ENCODE measurements at regions not wholly inside any gene's neighbourhood (a gene's known extent, or its start where the extent isn't known, plus 50 kb on each side); places are given as distances from the start of the nearest gene placed in this dataset.

GRCh38 chr6:12223383-12223782 is 66.8 kb upstream of the EDN1 start:
- TF ChIP-seq, protein P1, sequence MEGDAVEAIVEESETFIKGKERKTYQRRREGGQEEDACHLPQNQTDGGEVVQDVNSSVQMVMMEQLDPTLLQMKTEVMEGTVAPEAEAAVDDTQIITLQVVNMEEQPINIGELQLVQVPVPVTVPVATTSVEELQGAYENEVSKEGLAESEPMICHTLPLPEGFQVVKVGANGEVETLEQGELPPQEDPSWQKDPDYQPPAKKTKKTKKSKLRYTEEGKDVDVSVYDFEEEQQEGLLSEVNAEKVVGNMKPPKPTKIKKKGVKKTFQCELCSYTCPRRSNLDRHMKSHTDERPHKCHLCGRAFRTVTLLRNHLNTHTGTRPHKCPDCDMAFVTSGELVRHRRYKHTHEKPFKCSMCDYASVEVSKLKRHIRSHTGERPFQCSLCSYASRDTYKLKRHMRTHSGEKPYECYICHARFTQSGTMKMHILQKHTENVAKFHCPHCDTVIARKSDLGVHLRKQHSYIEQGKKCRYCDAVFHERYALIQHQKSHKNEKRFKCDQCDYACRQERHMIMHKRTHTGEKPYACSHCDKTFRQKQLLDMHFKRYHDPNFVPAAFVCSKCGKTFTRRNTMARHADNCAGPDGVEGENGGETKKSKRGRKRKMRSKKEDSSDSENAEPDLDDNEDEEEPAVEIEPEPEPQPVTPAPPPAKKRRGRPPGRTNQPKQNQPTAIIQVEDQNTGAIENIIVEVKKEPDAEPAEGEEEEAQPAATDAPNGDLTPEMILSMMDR (IDR thresholded peaks at IDR 0.05) = no peak
- TF ChIP-seq POLR2A (IDR thresholded peaks at IDR 0.05) = no peak
